GM21528 (cell line): ENCODE measurements at regions not wholly inside any gene's neighbourhood (a gene's known extent, or its start where the extent isn't known, plus 50 kb on each side); places are given as distances from the start of the nearest gene placed in this dataset.

ENCODE experiments used
- ATAC-seq: cut with Tn5 transposase; IDR thresholded peaks from one replicate; pipeline ENCODE4 v1.9.1; 2021; ENCODE audit warnings: mild to moderate bottlenecking, moderate library complexity; ENCODE audit not compliant: unreplicated experiment, low FRiP score

DNA sequence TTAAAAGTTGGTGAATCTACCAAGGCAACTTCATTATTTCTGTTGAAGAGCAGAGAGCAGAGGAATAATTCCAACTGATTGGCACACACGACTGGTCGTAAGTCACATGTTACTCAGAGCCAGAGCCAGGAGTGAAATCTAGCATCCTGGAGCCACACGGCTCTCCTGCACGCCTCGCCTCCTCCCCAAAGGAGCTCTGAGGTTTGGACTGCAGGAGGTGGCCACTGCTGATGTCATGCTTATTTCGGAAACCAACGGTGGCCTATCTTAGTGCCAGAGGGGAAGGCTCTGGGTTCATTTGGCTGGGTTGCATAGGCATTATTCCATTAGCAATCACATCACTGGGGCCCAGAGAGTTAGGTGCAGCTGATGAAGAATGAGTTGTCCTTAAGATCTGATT, 123.5 kb upstream of the RALGAPA2 start:
- ATAC-seq, result no peak

DNA sequence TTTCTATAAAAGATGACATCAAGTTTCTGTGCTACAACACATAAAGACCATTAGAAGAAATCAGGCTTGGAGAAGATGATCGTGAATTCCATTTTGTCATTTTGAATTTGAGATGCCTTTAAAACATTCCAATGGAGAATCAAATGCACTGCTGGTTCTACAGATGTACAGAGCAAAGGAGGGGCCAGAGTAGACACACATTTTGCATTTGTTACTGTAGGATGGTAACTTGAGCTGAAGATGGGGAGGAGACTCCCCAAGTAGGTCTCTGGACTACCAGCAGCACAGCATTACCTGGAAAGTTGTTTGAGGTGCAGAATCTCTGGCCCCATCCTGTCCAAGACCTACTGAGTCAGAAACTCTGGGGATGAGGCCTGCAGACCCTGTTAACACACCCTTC, 121.6 kb upstream of the RALGAPA2 start:
- ATAC-seq, result no peak

DNA sequence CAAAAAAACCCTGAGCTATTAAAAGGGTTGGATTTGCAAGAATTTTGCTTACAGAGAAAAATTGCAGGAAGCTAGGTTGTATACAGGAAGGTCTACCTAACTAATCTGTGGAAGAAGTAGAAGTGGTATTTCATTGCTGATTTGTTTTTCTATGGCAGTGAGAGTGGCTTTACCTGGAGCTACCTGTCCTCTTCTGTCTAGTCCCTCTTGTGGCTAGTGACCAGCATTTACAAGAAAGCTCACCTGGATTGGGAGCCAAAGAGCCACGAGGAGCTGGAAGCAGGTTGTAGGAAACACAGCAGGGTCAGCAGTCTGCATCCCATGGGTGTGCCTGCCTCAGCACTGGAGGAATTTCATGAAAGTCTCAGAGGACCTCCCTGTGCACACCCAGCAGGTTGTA, 120.3 kb upstream of the RALGAPA2 start:
- ATAC-seq, result no peak

DNA sequence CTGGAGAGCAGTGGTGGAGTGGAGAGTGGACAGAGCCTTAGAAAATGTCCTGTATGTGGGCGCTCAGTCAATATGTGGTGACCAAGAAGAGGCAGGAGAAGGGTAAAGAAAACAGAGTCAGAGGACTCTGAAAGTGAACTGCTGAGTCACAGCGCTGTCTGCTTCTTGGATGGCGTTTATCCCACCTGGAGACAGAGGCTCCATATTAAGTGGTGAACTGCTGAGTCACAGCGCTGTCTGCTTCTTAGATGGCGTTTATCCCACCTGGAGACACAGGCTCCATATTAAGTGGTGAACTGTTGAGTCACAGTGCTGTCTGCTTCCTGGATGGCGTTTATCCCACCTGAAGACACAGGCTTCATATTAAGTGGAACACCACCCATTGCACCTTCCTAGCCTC, 119.3 kb upstream of the RALGAPA2 start:
- no peak for ATAC-seq

DNA sequence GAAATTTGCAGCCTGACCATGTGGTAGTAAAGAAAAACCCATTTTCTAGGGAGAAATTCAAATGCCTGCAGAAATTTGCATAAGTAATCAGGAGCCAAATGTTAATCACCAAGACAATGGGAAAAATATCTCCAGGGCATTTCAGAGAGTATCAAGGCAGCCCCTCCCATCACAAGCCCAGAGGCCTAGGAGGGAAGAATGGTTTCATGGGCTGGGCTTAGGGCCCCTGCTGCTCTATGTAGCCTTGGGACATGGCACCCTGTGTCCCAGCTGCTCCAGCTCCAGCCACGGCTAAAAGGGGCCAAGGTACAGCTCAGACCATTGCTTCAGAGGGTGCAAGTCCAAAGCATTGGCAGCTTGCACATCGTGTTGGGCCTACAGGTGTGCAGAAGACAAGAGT, 117.2 kb upstream of the RALGAPA2 start:
- no peak for ATAC-seq

DNA sequence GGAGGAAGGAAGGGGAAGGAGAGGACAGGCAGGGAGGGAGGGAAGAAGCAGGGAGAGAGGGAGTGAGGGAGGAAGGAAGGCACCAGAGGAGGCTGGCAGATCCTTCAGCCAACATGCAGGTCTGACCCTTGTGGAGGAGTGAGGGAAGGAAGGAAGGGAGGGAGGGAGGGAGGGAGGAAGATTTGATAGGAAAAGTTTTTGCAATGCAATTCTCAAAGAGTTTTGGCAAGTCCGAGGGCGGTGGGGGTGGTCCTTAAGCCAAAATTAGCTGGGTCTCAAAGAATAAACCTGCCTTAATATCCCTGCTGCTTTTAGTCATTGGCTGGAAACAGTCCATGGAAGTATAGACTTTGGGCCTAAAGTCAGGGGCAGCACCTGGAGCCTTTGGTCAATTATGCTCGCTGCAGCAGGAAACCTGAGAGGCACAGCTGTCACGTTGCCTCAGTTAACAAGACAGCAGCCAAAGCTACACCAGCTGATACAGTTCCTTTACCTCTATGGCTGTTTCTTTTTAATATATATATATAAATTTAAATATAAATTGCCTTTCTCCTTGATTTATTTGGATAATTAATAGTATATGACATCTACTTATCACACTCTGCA, 115.7 kb upstream of the RALGAPA2 start:
- no peak for ATAC-seq

DNA sequence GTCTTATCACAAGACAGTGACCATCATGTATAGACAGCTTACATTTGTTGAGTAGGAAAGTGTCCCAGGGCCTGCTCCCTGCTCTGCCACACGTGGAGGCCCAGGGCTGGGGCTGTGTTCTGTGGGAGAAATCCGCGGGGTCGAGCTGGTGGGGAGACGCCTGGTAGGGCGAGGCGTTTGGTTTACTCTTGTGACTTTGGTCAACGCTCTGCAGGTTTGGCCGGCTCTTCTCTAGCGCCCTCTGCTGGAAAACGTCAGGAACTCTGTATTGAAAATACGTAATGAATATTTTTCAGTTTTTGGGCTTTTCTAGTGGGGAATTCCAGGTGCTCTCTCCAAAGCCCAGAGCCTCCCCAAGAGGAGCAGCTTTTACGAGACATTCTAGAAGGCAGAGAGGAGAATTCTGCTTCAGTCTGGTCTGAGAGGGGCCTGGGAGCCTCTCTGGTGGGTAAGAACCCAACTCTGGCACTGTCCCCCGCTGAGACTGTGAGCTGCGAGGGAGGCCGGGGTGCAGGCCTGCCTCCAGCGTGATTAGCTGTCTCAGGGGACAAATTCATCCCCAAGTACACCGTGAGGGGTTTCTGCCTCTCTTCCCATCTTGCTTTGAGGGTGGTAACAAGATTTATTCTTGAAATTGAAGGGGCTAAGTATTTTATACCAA, 112.6 kb upstream of the RALGAPA2 start:
- ATAC-seq, result peak; percentile 61

DNA sequence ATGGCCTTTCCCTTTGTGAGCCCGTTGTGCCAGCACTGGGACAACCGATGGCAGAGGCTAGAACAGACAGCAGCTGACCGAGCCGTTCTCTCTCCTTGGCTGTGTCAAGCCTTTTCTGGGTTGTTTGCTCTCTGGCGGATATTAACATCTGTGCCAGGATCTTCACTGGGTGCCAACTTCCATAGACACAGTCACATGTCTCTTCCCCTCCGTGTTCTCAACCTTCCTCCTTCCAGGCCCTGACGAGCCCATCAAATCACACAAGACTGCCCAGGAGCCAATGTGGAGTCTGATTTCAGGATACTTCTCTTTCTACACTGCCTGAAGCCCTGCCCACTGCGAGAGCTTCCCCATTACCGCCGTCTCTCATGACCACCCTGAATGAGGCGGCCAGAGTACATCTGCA, 111.0 kb upstream of the RALGAPA2 start:
- no peak for ATAC-seq

DNA sequence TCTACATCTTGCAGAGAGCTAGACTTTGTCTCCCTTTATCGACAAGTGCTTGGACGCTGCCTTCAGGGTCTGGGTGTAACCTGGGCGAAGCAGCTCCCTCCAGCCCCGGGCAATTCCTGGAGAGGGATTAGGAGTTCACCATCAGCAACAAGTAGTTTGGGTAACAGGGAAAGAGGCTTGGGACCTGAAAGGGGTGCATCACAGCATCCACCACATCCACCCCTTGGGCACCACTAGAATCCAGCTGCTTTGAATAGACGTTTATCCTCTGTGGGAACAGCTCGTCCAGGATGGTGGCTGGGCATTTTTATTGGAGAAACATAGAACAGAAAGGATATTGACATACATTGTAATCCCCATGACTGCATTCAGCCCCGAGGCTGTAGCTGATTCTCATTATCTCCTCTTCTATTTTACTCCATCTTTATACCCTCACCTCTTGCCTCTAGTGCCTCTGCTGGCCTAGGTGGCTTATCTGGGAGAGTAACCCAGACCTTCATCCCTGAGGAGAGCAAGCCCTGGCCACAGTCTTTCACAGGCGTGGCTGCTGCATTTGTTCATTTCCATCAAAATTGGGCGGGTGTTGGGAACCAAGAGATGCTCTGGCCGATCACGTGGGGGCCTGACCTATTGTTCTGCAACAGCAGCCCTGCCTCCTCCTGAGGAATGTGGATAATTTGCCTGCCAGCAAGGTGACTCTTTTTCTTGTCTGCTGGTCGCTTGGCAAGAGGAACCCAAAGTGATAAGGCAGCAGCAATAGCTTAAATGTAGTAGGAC, 109.2 kb upstream of the RALGAPA2 start:
- no peak for ATAC-seq

DNA sequence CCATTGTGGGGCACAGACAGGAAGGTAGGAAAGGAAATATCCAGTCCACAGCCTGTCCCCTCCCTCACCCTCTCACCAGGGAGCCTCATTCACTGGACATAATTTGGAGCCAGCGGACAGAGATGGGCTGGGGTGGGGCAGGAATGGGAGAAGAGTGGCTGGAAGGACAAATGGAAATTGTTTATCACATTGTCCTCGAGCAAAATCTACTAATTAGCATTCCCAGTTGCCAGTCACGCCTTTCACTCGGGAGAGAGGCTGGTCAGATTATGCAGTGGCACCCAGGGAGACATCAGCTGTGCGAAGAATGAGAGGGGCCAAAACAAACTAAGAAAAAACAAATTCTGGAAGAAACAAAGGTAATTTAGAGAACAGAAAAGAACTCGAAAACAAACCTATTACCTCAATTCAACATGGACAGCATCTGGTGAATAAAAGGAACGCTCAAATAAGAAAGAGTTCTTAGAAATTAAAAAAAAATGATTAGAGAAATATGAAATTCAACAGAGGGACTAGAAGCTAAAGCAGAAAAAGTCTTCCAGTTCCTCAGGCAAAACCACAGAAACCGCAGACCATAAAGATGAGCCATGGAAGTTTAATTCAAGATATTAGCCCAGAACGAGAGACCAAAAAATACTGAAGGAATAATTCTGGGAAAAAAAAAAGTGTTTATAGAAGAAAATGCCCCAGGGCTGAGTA, 108.5 kb upstream of the RALGAPA2 start:
- ATAC-seq, result no peak

DNA sequence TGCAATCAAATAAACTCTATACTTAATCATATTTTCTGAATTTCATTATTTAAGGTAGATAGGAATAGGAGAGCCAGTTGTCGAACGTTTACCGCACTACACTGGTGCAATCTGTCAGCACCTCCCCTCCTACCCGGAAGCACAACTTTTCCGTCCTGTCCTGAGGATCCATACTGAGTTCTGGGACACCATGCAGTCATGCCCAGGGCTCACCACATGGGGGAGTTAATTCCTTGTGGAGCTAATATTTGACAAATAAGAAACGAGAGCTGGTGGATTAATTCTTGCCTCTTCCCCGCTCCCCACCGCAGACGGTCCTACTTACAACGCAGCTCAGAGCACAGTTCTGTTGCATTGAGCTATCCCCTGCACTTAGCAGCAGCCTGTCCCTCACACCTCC, 107.7 kb upstream of the RALGAPA2 start:
- ATAC-seq, result no peak

DNA sequence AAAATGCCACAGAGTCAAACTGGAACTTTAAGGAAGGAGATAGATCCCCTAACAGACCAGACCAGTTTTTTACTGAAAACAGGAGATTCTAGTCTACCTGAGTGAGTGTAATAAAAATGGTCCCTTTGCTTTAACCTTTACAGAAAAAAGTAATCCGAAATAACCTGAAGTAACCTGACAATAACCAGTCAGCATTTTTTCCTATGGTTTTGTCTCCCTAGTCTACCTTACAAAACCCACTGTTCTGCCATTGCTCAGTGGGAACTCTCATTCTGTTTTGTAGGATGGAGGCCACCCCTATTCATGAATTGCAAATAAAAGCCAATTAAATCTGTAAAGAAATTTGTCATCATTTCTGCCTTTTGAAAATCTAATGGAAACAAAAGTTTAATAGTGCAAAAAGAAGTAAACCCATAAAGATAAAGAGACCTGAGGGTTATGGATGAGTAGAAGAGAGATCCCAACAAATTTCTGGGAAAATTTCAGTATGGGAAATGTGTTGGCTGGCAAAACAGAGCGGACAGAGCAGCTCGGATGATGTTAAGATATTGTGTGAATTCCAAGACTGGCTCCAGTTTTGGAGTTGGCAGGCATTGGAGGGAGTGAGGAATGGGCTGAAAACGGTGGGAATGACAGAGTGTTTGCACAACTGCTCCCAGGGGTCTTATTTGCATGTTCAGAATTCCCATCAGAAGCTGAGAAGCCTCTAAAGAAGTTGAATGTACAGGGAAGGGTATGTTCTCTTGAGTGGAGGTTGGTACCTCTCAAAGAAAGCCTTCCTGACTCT, 104.7 kb upstream of the RALGAPA2 start:
- ATAC-seq, result no peak

DNA sequence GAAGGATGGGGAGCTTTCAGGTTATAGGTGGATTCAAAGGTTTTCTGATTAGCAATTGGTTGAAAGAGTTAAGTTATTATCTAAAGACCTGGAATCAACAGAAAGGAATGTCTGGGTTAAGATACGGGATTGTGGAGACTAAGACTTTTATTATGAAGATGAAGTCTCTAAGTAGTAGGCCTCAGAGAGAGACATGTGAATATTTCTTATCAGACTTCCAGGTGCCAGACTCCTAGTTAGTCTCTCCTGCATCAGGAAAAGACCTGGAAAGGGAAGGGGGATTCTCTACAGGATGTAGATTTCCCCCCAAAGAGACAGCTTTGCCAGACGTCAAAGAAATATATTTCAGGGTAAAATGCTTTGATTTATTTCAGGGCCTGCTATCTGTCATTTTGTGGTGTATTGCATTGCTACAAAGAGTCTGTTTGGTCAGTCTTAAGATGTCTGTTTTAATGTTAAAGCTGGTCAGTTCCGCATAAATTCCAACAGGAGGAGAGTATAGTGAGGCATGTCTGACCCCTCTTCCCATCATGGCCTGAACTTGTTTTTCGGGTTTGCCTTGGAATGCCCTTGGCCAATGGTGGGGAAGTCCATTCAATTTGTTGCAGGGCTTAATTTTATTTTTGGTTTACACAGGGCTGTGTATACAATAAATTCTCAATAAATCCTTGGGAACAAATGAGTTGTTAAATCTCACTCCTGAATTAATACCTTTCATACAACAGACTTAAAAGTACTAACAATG, 103.4 kb upstream of the RALGAPA2 start:
- no peak for ATAC-seq

DNA sequence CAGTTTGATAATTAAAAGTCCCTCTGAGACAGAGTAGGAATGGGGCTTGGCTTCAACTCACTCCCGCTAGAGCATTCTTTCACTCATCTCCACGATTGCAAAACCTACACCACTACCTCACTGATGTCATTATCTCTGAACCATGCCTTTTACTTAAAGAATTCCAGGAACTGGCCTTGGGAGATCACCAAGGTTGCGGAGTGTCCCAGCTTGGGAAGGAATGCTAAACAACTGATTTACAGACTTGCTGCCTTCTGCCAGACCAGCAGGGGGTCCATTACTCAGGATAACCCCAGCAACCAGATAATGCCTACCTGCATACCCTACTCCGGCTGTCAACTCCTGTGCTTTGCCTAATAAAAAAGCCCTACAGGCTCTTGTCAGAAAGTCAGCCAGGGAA, 102.2 kb upstream of the RALGAPA2 start:
- ATAC-seq, result no peak

DNA sequence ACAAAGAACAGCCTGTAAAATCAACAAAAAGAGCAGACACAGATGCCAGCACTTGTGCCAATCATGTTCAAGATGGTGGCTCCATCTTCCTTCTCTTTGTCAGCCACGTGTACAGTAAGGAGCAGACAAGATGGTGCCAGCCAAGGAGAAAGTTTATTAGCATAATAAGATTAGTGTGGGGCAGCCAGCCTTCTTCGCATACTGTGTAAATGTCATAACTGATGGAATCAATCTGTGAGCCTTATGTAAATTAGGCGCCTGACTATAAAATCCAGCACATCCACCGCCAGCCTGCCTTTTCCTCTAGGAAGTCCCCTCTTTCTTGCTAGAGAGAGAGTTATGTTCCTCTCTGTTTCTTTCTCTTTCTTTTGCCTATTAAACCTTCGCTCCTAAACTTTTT, 99.7 kb upstream of the RALGAPA2 start:
- no peak for ATAC-seq

DNA sequence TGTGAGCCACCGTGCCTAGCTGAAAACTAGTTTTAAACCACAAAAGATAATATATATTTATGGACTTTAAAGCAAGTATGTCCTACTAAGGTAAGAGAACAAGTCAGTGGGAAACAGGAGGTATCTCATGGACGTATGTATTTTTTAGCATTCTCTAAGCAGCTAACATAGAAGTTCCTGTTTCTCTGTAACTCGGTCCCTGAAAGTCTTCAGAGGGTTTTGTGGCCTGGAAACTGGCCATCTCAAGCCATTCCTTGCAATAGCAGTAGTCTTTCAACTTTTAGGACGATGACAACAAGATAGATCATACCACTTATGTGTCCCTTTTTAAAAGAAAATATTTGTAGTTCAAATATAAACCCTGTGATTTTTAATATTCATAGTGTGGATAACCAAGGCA, 95.6 kb upstream of the RALGAPA2 start:
- no peak for ATAC-seq

DNA sequence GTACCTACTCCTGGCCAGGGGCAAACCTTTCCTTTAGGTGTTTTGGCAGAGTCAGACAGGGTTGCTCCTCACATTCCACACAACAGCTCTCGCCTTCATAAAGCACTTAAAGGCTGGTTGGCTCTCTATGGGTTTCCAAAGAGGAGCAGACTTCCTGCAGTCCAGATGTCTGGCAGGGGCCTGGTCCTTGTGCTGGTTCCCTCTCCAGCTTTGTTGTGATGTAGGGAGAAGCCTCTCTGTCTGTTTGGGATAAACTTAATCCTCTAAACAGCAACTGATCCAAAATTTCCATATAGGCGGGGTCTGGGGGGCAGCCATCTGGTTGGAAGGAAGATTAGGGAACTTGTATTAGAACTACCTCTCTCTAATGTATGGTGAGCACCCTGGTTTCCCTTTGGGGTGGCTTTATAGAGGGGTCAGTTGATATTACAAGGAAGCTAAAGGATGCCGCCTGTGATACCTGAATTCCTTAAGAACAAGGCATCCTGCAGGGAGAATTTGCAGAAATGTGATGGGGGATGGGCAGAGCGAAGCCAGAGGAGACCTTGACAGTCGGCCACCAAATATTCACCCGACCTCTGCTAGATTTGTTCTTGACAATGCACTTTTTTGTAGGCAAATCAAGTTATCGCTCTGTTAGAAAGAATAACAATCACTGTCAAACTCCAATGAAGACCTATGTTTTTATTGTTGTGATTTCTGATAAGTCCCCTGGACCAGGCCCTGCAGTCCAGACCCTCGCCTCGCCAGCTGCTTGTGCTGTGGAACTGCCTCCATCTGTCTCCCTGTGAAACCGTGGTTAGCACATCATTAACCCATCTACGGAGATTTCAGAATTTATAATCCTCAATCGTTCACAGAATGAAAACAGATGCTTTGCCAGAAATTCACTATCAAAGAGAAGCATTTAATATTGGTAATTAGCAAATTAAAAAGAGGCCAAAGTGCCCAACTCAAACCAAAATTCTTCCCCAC, 94.0 kb upstream of the RALGAPA2 start:
- no peak for ATAC-seq

DNA sequence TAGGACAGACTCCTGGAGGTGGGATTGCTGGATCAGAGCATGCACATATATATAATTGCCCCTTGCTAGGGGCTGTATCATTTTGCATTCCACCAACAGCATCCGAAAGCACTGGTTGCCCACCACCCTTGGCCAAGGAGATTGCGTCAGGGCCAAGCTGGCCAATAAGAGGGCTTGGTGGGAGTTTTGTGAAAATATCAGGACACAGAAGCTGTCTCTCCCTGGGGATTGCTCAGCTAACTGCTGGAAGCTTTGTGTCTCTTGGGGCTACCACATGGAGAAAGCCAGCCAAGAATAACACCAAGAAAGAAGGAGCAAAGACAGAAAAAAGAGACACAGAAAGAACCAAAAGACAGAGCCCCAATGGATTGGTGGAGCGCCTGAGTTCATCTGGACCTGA, 90.6 kb upstream of the RALGAPA2 start:
- no peak for ATAC-seq

DNA sequence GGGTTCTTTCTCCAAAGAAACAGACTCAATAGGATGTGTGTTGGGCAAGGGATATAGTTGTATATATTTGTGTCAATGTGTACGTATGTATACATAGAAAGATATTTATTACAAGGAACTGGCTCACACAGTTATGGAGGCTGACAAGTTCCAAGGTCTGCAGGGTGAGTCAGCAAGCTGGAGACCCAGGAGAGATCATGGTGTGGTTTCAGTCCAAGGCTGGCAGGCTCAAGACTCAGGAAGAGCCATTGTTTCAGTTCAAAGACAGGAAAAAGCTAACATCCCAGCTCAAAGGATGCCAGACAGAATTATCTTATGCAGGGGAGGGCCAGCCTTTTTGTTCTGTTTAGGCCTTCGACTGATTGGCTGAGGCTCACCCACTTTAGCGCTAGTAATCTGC, 89.9 kb upstream of the RALGAPA2 start:
- no peak for ATAC-seq
